ENCODE measurements at regions not wholly inside any gene's neighbourhood (a gene's known extent, or its start where the extent isn't known, plus 50 kb on each side); places are given as distances from the start of the nearest gene placed in this dataset.

GRCh38 chr10:76733441-76733936, 904.1 kb downstream of the KCNMA1 start:
- no peak for DNase-seq (ENCODE audit: low spot score)

- no peak for DNase-seq (ENCODE audit: low spot score)
These were observed 905.3 kb downstream of the KCNMA1 start for GRCh38 chr10:76732306-76732705.

- DNase-seq (ENCODE audit: low spot score), result no peak
These were observed 907.6 kb downstream of the KCNMA1 start for GRCh38 chr10:76729841-76730487.

GRCh38 chr10:76729346-76729745, 908.3 kb downstream of the KCNMA1 start:
- DNase-seq (ENCODE audit: low spot score), result no peak

GRCh38 chr10:76727038-76727437, 910.6 kb downstream of the KCNMA1 start:
- DNase-seq (ENCODE audit: low spot score), result no peak

- DNase-seq (ENCODE audit: low spot score), result no peak
These were observed 913.8 kb downstream of the KCNMA1 start for GRCh38 chr10:76723844-76724243.

GRCh38 chr10:76721891-76722505, 915.6 kb downstream of the KCNMA1 start:
- no peak for DNase-seq (ENCODE audit: low spot score)

- DNase-seq (ENCODE audit: low spot score), result no peak
These were observed 918.6 kb downstream of the KCNMA1 start for GRCh38 chr10:76719006-76719405.

- no peak for DNase-seq (ENCODE audit: low spot score)
These were observed 920.5 kb downstream of the KCNMA1 start for GRCh38 chr10:76717141-76717540.

GRCh38 chr10:76711222-76711997, 926.2 kb downstream of the KCNMA1 start:
- peak; percentile 18 for DNase-seq (ENCODE audit: low spot score)

GRCh38 chr10:76700241-76700640, 937.4 kb downstream of the KCNMA1 start:
- no peak for DNase-seq (ENCODE audit: low spot score)

GRCh38 chr10:76697923-76698322, 939.7 kb downstream of the KCNMA1 start:
- DNase-seq (ENCODE audit: low spot score), result no peak

GRCh38 chr10:76695069-76695468, 942.5 kb downstream of the KCNMA1 start:
- DNase-seq (ENCODE audit: low spot score), result no peak

- DNase-seq (ENCODE audit: low spot score), result no peak
These were observed 951.4 kb downstream of the KCNMA1 start for GRCh38 chr10:76686201-76686600.

GRCh38 chr10:76684968-76685367, 952.6 kb downstream of the KCNMA1 start:
- no peak for DNase-seq (ENCODE audit: low spot score)

- no peak for DNase-seq (ENCODE audit: low spot score)
These were observed 956.5 kb downstream of the KCNMA1 start for GRCh38 chr10:76681153-76681552.

GRCh38 chr10:76679030-76679429, 958.6 kb downstream of the KCNMA1 start:
- DNase-seq (ENCODE audit: low spot score), result no peak

GRCh38 chr10:76675951-76676587, 961.5 kb downstream of the KCNMA1 start:
- peak; percentile 81 for DNase-seq (ENCODE audit: low spot score)

GRCh38 chr10:76675561-76675950, 962.1 kb downstream of the KCNMA1 start:
- DNase-seq (ENCODE audit: low spot score), result peak; percentile 12

GRCh38 chr10:76667408-76668370, 969.9 kb downstream of the KCNMA1 start:
- no peak for DNase-seq (ENCODE audit: low spot score)

- DNase-seq (ENCODE audit: low spot score), result no peak
These were observed 970.7 kb downstream of the KCNMA1 start for GRCh38 chr10:76666891-76667290.

Data from globus pallidus (tissue), 1 donor.